GM18909 (cell line): ENCODE measurements at regions not wholly inside any gene's neighbourhood (a gene's known extent, or its start where the extent isn't known, plus 50 kb on each side); places are given as distances from the start of the nearest gene placed in this dataset.
"Not testable (repeated sequence)": the region's sequence is repeated elsewhere in the genome, so short reads cannot be mapped to it uniquely, and the experiment has no call there.

Experiments
- ATAC-seq: cut with Tn5 transposase; IDR thresholded peaks from one replicate; pipeline ENCODE4 v1.9.1; 2021; ENCODE audit warnings: mild to moderate bottlenecking; ENCODE audit not compliant: unreplicated experiment, poor library complexity

- ATAC-seq = not testable (repeated sequence)
Observed at GRCh38 chr19:27942607-27943006, 1270.3 kb downstream of the UQCRFS1 start.

GRCh38 chr19:27936139-27936538 lies 1276.8 kb downstream of the UQCRFS1 start:
- ATAC-seq = no peak

- ATAC-seq = no peak
Observed at GRCh38 chr19:27935669-27936068, 1277.3 kb downstream of the UQCRFS1 start.

GRCh38 chr19:27929399-27929798 lies 1283.6 kb downstream of the UQCRFS1 start:
- ATAC-seq = no peak

GRCh38 chr19:27925202-27925601 lies 1287.7 kb downstream of the UQCRFS1 start:
- no peak for ATAC-seq

GRCh38 chr19:27922970-27923369 lies 1290.0 kb downstream of the UQCRFS1 start:
- ATAC-seq = no peak

- no peak for ATAC-seq
Observed at GRCh38 chr19:27920774-27921173, 1292.2 kb downstream of the UQCRFS1 start.

GRCh38 chr19:27918818-27919217 lies 1294.1 kb downstream of the UQCRFS1 start:
- ATAC-seq = no peak

GRCh38 chr19:27911122-27911898 lies 1301.6 kb downstream of the UQCRFS1 start:
- no peak for ATAC-seq

- ATAC-seq = no peak
Observed at GRCh38 chr19:27909861-27910260, 1303.1 kb downstream of the UQCRFS1 start.

GRCh38 chr19:27909185-27909840 lies 1303.6 kb downstream of the UQCRFS1 start:
- ATAC-seq = no peak

GRCh38 chr19:27906081-27906480 lies 1306.9 kb downstream of the UQCRFS1 start:
- no peak for ATAC-seq

GRCh38 chr19:27905074-27905473 lies 1307.9 kb downstream of the UQCRFS1 start:
- ATAC-seq = no peak

- ATAC-seq = no peak
Observed at GRCh38 chr19:27901078-27901477, 1311.9 kb downstream of the UQCRFS1 start.

- ATAC-seq = no peak
Observed at GRCh38 chr19:27896091-27896490, 1316.9 kb downstream of the UQCRFS1 start.

GRCh38 chr19:27894906-27895754 lies 1317.8 kb downstream of the UQCRFS1 start:
- ATAC-seq = no peak

- ATAC-seq = no peak
Observed at GRCh38 chr19:27892500-27892899, 1320.5 kb downstream of the UQCRFS1 start.

- no peak for ATAC-seq
Observed at GRCh38 chr19:27891411-27891810, 1321.5 kb downstream of the UQCRFS1 start.

- no peak for ATAC-seq
Observed at GRCh38 chr19:27890696-27891095, 1322.3 kb downstream of the UQCRFS1 start.

- ATAC-seq = no peak
Observed at GRCh38 chr19:27890206-27890605, 1322.7 kb downstream of the UQCRFS1 start.

GRCh38 chr19:27889156-27889555 lies 1323.8 kb downstream of the UQCRFS1 start:
- ATAC-seq = no peak
